ENCODE measurements at regions not wholly inside any gene's neighbourhood (a gene's known extent, or its start where the extent isn't known, plus 50 kb on each side); places are given as distances from the start of the nearest gene placed in this dataset.
A peak's percentile ranks its signal among the peaks of the same experiment; 100 is the strongest.

DNA sequence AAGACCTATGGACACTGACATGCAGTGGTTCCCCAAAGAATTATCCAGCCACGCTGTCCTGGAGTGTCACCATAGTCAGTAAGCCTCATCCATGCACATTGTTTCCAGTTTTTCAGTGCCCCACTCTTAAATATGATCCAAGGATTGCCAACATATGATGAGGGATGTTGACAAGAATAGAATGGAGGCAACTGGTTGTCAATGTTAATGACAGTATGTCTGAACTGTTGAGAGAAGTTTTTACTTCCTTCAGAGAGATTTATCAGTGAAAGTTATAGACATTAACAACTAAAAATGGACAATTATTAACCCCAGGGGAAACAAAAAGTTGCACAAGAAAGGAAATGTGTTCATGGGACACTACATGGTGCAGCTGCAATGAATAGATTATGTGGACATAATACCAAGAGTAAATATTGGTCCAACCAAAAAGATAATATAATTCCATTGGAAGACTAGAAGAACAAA, 69.9 kb downstream of the CYP26B1 start (continued):
- TF ChIP-seq, protein P1, sequence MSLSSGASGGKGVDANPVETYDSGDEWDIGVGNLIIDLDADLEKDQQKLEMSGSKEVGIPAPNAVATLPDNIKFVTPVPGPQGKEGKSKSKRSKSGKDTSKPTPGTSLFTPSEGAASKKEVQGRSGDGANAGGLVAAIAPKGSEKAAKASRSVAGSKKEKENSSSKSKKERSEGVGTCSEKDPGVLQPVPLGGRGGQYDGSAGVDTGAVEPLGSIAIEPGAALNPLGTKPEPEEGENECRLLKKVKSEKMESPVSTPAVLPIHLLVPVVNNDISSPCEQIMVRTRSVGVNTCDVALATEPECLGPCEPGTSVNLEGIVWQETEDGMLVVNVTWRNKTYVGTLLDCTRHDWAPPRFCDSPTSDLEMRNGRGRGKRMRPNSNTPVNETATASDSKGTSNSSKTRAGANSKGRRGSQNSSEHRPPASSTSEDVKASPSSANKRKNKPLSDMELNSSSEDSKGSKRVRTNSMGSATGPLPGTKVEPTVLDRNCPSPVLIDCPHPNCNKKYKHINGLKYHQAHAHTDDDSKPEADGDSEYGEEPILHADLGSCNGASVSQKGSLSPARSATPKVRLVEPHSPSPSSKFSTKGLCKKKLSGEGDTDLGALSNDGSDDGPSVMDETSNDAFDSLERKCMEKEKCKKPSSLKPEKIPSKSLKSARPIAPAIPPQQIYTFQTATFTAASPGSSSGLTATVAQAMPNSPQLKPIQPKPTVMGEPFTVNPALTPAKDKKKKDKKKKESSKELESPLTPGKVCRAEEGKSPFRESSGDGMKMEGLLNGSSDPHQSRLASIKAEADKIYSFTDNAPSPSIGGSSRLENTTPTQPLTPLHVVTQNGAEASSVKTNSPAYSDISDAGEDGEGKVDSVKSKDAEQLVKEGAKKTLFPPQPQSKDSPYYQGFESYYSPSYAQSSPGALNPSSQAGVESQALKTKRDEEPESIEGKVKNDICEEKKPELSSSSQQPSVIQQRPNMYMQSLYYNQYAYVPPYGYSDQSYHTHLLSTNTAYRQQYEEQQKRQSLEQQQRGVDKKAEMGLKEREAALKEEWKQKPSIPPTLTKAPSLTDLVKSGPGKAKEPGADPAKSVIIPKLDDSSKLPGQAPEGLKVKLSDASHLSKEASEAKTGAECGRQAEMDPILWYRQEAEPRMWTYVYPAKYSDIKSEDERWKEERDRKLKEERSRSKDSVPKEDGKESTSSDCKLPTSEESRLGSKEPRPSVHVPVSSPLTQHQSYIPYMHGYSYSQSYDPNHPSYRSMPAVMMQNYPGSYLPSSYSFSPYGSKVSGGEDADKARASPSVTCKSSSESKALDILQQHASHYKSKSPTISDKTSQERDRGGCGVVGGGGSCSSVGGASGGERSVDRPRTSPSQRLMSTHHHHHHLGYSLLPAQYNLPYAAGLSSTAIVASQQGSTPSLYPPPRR (CRISPR knock-in tag; IDR thresholded peaks at IDR 0.05; ENCODE audit: borderline replicate concordance), result peak; percentile 100
- TF ChIP-seq, protein P2, sequence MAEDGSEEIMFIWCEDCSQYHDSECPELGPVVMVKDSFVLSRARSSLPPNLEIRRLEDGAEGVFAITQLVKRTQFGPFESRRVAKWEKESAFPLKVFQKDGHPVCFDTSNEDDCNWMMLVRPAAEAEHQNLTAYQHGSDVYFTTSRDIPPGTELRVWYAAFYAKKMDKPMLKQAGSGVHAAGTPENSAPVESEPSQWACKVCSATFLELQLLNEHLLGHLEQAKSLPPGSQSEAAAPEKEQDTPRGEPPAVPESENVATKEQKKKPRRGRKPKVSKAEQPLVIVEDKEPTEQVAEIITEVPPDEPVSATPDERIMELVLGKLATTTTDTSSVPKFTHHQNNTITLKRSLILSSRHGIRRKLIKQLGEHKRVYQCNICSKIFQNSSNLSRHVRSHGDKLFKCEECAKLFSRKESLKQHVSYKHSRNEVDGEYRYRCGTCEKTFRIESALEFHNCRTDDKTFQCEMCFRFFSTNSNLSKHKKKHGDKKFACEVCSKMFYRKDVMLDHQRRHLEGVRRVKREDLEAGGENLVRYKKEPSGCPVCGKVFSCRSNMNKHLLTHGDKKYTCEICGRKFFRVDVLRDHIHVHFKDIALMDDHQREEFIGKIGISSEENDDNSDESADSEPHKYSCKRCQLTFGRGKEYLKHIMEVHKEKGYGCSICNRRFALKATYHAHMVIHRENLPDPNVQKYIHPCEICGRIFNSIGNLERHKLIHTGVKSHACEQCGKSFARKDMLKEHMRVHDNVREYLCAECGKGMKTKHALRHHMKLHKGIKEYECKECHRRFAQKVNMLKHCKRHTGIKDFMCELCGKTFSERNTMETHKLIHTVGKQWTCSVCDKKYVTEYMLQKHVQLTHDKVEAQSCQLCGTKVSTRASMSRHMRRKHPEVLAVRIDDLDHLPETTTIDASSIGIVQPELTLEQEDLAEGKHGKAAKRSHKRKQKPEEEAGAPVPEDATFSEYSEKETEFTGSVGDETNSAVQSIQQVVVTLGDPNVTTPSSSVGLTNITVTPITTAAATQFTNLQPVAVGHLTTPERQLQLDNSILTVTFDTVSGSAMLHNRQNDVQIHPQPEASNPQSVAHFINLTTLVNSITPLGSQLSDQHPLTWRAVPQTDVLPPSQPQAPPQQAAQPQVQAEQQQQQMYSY (CRISPR knock-in tag; IDR thresholded peaks at IDR 0.05), result no peak
- peak; percentile 95 for TF ChIP-seq BCL6 (CRISPR knock-in tag; IDR thresholded peaks at IDR 0.05)
- TF ChIP-seq HHEX (CRISPR knock-in tag; IDR thresholded peaks at IDR 0.05), result peak; percentile 100
- TF ChIP-seq, protein P3, sequence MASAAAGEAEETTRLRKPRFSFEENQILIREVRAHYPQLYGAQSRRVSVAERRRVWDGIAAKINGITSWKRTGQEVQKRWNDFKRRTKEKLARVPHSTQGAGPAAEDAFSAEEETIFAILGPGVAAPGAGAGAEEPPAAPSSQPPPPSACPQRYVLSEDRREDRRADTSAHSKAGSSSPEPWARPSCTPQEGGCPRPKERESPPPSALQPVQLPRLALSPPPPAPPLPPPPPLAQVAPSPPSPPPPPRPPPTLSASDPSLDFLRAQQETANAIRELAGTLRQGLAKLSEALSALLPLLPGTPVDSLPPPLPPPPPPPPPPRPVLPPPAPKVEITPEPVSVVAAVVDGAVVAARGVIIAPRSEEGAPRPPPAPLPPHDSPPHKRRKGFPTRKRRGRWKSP (CRISPR knock-in tag; IDR thresholded peaks at IDR 0.05), result peak; percentile 29; the same call in 1 of the 2 replicates
- peak; percentile 98 for TF ChIP-seq TBX3 (IDR thresholded peaks at IDR 0.05; ENCODE audit: borderline replicate concordance)
- TF ChIP-seq TBL1XR1 (IDR thresholded peaks at IDR 0.05; ENCODE audit: borderline replicate concordance, low read length, partially characterized antibody), result peak; percentile 59
- TF ChIP-seq HDAC2 (CRISPR knock-in tag; IDR thresholded peaks at IDR 0.05), result peak; percentile 100
- TF ChIP-seq GATAD1 (CRISPR knock-in tag; IDR thresholded peaks at IDR 0.05), result peak; percentile 73
- peak; percentile 96 for TF ChIP-seq ERF (CRISPR knock-in tag; IDR thresholded peaks at IDR 0.05)
- TF ChIP-seq KDM5A (IDR thresholded peaks at IDR 0.05; ENCODE audit: borderline replicate concordance, low read length), result no peak
- peak; percentile 100 for TF ChIP-seq FOXA3 (CRISPR knock-in tag; IDR thresholded peaks at IDR 0.05)
- peak; percentile 77; the same call in 1 of the 2 replicates for TF ChIP-seq ZSCAN29 (CRISPR knock-in tag; conservative IDR thresholded peaks at IDR 0.05)
- TF ChIP-seq, protein P4, sequence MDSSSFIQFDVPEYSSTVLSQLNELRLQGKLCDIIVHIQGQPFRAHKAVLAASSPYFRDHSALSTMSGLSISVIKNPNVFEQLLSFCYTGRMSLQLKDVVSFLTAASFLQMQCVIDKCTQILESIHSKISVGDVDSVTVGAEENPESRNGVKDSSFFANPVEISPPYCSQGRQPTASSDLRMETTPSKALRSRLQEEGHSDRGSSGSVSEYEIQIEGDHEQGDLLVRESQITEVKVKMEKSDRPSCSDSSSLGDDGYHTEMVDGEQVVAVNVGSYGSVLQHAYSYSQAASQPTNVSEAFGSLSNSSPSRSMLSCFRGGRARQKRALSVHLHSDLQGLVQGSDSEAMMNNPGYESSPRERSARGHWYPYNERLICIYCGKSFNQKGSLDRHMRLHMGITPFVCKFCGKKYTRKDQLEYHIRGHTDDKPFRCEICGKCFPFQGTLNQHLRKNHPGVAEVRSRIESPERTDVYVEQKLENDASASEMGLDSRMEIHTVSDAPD (CRISPR knock-in tag; IDR thresholded peaks at IDR 0.05), result no peak
- TF ChIP-seq TP53 (CRISPR knock-in tag; conservative IDR thresholded peaks at IDR 0.05), result no peak; the same call in 1 of the 2 replicates
- TF ChIP-seq YEATS4 (CRISPR knock-in tag; IDR thresholded peaks at IDR 0.05; ENCODE audit: borderline replicate concordance), result peak; percentile 26; the same call in 1 of the 2 replicates
- no peak for TF ChIP-seq SP2 (CRISPR knock-in tag; IDR thresholded peaks at IDR 0.05)
- TF ChIP-seq DMAP1 (CRISPR knock-in tag; IDR thresholded peaks at IDR 0.05), result no peak
- peak; percentile 54; the same call in 1 of the 2 replicates for TF ChIP-seq ZMYM4 (CRISPR knock-in tag; IDR thresholded peaks at IDR 0.05)
- TF ChIP-seq ZNF205 (CRISPR knock-in tag; IDR thresholded peaks at IDR 0.05), result 0 out of 2 replicates have a peak, but pooled peaks have one; percentile 51
- no peak for TF ChIP-seq ZNF607 (CRISPR knock-in tag; IDR thresholded peaks at IDR 0.05; ENCODE audit: borderline replicate concordance)
- peak; percentile 97 for TF ChIP-seq NCOA2 (CRISPR knock-in tag; IDR thresholded peaks at IDR 0.05)

Data from HepG2 (cell line).